ENCODE measurements at regions not wholly inside any gene's neighbourhood (a gene's known extent, or its start where the extent isn't known, plus 50 kb on each side); places are given as distances from the start of the nearest gene placed in this dataset.

DNA sequence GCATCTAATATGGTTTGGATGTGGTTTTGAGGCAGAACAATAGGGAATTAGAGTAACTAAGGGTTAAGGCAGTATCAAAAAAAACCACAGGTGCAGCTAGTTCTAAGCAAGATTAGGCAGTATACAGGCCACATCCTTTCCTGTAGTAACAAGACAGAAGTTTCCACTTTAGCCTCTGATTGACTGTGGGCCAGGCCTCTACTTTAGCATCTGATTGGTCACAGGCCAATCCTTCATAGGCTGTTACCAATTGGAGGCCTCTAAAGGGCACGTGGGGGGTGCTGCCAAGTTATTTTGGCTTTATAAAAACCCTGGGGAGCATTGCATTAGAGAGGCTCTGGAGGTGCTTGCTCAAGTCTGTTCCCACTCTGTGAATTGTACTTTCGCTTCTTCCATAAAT is 144.1 kb upstream of the ST8SIA4 start:
- Histone ChIP-seq H2AFZ (ENCODE audit: low read length) (no peak overlapping the region), H3K4me2 (ENCODE audit: insufficient read depth, insufficient read length, low read length) (no peak overlapping the region), H2BK120ac (ENCODE audit: low read depth, low read length, poor library complexity, severe bottlenecking) (no peak overlapping the region), H3K23me2 (ENCODE audit: insufficient read length, low read depth, low read length, poor library complexity, severe bottlenecking) (no peaks in the 10 kb centered on the region), H2BK12ac (ENCODE audit: insufficient read length, low read depth, low read length) (no peak overlapping the region), H3K79me2 (ENCODE audit: insufficient read depth, low read length) (no peaks in the 10 kb centered on the region), H4K5ac (ENCODE audit: insufficient read length, low read depth, low read length) (no peak overlapping the region), H4K8ac (replicated peaks; ENCODE audit: insufficient read length, low read depth, low read length) (no peak overlapping the region), H3K79me1 (ENCODE audit: insufficient read depth, low read depth, low read length, poor library complexity, severe bottlenecking) (no peaks in the 10 kb centered on the region), H2AK5ac (ENCODE audit: insufficient read length, low read length) (no peak overlapping the region), H3K18ac (ENCODE audit: insufficient read length, low read depth, low read length) (no peak overlapping the region), H3K27ac (ENCODE audit: insufficient read length, low read depth, low read length) (no peak overlapping the region), H2BK15ac (ENCODE audit: low read depth, low read length) (no peak overlapping the region), H4K20me1 (ENCODE audit: control insufficient read depth, insufficient read depth, insufficient read length) (no peaks in the 10 kb centered on the region), H3T11ph (ENCODE audit: low read length) (no peak overlapping the region), H4K91ac (ENCODE audit: insufficient read length, low read depth, low read length) (no peak overlapping the region), H2BK5ac (ENCODE audit: insufficient read length, low read length) (no peak overlapping the region), H3K14ac (ENCODE audit: insufficient read depth, low read length) (no peak overlapping the region), H3K23ac (ENCODE audit: insufficient read length, low read depth, low read length) (no peak overlapping the region), H3K9me3 (ENCODE audit: control insufficient read depth, low read depth, low read length) (no peaks in the 10 kb centered on the region), H3K4ac (ENCODE audit: low read depth, low read length) (no peak overlapping the region), H3K56ac (ENCODE audit: insufficient read length, low read depth, low read length) (no peak overlapping the region), H3K4me1 (ENCODE audit: insufficient read depth, low read length) (no peaks in the 10 kb centered on the region), H2BK20ac (ENCODE audit: low read depth, low read length, poor library complexity, severe bottlenecking) (no peak overlapping the region), H3K9ac (ENCODE audit: extremely low read depth, insufficient read length, low read length) (no peak overlapping the region), H3K27me3 (ENCODE audit: insufficient read depth, low read length) (no peaks in the 10 kb centered on the region)
- no peak overlapping the region for H3K4me3 Mint-ChIP-seq
- TF ChIP-seq, protein P1, sequence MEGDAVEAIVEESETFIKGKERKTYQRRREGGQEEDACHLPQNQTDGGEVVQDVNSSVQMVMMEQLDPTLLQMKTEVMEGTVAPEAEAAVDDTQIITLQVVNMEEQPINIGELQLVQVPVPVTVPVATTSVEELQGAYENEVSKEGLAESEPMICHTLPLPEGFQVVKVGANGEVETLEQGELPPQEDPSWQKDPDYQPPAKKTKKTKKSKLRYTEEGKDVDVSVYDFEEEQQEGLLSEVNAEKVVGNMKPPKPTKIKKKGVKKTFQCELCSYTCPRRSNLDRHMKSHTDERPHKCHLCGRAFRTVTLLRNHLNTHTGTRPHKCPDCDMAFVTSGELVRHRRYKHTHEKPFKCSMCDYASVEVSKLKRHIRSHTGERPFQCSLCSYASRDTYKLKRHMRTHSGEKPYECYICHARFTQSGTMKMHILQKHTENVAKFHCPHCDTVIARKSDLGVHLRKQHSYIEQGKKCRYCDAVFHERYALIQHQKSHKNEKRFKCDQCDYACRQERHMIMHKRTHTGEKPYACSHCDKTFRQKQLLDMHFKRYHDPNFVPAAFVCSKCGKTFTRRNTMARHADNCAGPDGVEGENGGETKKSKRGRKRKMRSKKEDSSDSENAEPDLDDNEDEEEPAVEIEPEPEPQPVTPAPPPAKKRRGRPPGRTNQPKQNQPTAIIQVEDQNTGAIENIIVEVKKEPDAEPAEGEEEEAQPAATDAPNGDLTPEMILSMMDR (conservative IDR thresholded peaks at IDR 0.05) = no peak
- no peaks in the 10 kb centered on the region for H3K4me1 Mint-ChIP-seq
- no peaks in the 10 kb centered on the region for H3K27me3 Mint-ChIP-seq (ENCODE audit: low read depth)
- no peaks in the 10 kb centered on the region for H3K36me3 Mint-ChIP-seq (ENCODE audit: insufficient read depth in 1 of 3, low read depth in 3 of 3)
- H3K9me3 Mint-ChIP-seq = no peaks in the 10 kb centered on the region
- WGBS (ENCODE audit: extremely low coverage, insufficient read length, low lambda C conversion rate) = no CpG with 5 or more reads among the region's 2 CpGs
- DNase-seq = no peak
- H3K27ac Mint-ChIP-seq = no peak overlapping the region

Data from H9 (cell line).